ENCODE measurements at regions not wholly inside any gene's neighbourhood (a gene's known extent, or its start where the extent isn't known, plus 50 kb on each side); places are given as distances from the start of the nearest gene placed in this dataset.
"Not testable (repeated sequence)": the region's sequence is repeated elsewhere in the genome, so short reads cannot be mapped to it uniquely, and the experiment has no call there.

GRCh38 chr5:57947181-57947580, 464.6 kb upstream of the ACTBL2 start:
- intact Hi-C loops (cut with DNase I) = no loop called here
- no peak for DNase-seq (ENCODE audit: low spot score)

DNA sequence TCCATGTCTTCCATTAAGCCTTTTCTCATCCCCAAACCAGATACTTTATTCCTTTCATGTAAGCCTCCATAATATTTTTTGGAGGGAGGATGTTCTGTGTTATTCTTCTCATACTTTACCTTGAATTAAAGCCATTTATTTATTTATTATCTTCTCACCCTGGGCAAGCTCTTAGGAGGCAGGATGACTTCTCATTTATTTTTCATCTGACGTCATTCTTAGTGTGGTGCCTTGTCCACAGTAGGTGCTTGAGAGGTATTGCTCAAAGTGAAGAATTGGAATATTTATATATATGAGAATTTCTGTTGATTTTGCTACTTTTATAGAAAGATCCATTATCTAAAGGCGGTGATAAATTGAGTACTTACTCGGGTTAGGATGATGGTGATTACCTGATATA, 458.3 kb upstream of the ACTBL2 start:
- intact Hi-C loops (cut with DNase I) = no loop called here
- DNase-seq (ENCODE audit: low spot score) = no peak

GRCh38 chr5:57940236-57940635, 457.6 kb upstream of the ACTBL2 start:
- intact Hi-C loops (cut with DNase I) = no loop called here
- no peak for DNase-seq (ENCODE audit: low spot score)

GRCh38 chr5:57939771-57940170, 457.2 kb upstream of the ACTBL2 start:
- DNase-seq (ENCODE audit: low spot score) = no peak
- intact Hi-C loops (cut with DNase I) = no loop called here

- intact Hi-C loops (cut with DNase I) = no loop called here
These were observed 456.7 kb upstream of the ACTBL2 start for GRCh38 chr5:57939335-57939734.

DNA sequence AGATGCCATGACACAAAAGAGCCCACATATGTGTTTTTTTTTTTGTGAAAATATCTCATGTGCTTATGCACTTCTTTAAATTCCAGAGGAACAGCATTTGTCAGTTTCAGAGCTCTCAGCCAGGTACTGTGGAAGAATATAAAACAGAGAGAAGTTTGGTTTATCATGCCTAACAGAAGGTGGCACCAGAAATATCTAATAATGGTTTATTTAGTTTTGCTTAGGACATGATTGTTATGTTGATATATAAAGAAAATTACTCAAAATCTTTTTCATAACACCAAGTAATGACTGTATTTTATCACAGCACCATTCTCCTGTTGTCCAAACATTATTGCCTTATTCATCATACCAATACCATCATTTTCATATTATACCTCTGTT, 455.6 kb upstream of the ACTBL2 start:
- intact Hi-C loops (cut with DNase I) = no loop called here
- DNase-seq (ENCODE audit: low spot score) = no peak

More at GRCh38 chr5:57939335-57939734, 456.7 kb upstream of the ACTBL2 start:
- DNase-seq (ENCODE audit: low spot score) = no peak

GRCh38 chr5:57937501-57938173, 455.0 kb upstream of the ACTBL2 start:
- no peak for DNase-seq (ENCODE audit: low spot score)
- intact Hi-C loops (cut with DNase I) = no loop called here

DNA sequence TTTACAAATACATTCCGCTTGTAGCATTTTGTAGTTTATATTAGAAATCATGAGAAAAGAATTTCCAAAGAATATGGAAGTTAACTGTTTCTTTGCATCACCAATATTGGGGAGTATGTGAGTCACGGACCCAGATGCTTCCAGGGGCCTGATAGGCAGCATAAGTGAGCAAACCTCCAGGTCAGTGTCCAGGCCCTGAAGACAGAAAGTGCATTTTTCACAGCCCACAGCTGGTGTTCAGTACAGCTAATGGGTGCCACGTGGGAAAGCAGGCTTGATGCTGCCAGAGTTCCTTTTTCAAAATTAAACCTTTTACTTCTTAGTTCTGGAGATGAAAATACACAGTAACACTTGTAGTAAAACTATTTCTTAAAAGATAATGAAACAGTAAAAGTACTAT, 454.4 kb upstream of the ACTBL2 start:
- no peak for DNase-seq (ENCODE audit: low spot score)
- intact Hi-C loops (cut with DNase I) = no loop called here

DNA sequence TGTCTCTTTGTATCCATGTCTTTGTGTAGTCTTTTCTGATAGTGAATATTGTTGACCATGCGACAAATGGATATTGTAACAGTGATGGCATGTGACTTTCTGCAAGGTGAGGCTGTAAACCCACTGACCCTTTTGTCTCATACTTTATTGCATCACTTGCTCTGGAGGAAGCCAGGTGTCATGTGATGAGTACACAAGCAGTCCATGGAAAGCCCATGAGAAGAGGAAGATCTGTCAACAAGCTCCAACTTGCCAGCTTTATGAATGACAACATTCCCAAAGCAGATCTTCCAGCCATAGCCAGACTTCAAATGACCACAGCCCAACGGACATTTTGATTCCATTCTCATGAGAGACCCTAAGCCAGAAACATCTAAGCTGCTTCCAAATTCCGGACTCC, 450.1 kb upstream of the ACTBL2 start:
- DNase-seq (ENCODE audit: low spot score) = no peak
- intact Hi-C loops (cut with DNase I) = no loop called here

DNA sequence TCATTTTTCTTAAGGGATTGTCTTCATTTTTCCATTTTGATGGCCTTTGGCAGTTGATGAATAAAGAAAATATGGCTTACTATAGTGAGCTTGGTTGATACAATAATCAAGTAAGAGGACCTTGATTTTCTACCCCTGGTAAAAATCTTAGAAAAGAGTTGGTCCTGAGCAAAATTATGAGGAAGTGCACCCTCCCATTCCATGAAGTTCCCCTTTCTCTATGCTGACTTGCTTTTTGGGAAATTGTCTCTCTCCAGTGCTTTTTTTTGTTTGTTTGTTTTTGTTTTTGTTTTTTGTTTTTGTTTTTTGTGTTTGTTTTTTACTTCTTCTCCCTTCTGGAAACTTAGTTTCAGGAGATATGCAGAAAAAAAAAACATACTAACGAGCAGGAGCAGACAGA, 449.2 kb upstream of the ACTBL2 start:
- intact Hi-C loops (cut with DNase I) = no loop called here
- no peak for DNase-seq (ENCODE audit: low spot score)

GRCh38 chr5:57931352-57931751, 448.7 kb upstream of the ACTBL2 start:
- intact Hi-C loops (cut with DNase I) = no loop called here

DNA sequence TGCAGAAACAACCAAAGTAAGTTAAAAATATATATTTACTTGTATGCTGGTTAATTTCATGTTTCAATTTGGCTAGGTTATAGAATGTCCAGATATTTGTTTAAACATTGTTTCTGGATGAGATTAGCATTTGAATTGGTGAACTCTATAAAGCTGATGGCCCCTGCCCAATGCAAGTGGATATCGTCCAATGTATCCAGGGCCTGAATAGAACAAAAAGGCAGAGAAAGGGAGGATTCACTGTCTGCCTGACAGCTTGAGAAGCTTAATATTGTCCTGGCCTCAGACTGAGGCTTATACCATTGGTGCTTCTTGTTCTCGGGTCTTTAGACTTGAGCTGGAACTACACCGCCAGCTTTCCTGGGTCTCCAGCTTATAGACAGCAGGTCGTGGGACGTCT, 446.7 kb upstream of the ACTBL2 start:
- intact Hi-C loops (cut with DNase I) = no loop called here
- DNase-seq (ENCODE audit: low spot score) = no peak

More at GRCh38 chr5:57931352-57931751, 448.7 kb upstream of the ACTBL2 start:
- DNase-seq (ENCODE audit: low spot score) = no peak

DNA sequence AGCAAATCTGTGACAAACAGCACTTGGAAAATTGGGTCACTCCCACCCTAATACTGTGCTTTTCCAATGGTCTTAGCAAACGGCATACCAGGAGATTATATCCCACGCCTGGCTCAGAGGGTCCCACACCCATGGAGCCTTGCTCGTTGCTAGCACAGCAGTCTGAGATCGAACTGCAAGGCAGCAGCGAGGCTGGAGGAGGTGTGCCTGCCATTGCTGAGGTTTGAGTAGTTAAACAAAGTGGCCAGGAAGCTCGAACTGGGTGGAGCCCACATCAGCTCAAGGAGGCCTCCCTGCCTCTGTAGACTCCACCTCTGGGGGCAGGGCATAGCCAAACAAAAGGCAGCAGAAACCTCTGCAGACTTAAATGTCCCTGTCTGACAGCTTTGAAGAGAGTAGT, 440.5 kb upstream of the ACTBL2 start:
- DNase-seq (ENCODE audit: low spot score); intact Hi-C loops (cut with DNase I): not testable (repeated sequence)

GRCh38 chr5:57917004-57917403, 434.4 kb upstream of the ACTBL2 start:
- DNase-seq (ENCODE audit: low spot score) = no peak
- intact Hi-C loops (cut with DNase I) = no loop called here

DNA sequence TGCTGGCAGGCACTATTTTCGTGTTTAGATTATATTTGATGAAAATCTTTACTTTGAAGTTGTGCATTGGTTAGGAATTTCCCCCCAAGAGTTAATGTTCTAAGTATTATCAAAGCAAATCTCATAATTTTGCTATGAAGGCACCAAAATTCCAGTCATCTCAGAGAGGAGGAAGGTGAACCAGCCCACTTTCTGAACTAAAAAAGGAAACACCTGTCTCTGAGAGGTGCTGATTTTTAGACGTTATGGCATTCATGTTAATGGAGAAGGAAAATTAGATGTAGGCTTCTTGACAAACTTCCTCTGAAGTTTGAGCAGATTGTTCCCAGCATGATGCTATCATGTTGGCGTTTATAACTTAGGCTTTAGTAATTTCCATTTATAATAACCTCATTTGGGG, 432.9 kb upstream of the ACTBL2 start:
- intact Hi-C loops (cut with DNase I) = no loop called here
- DNase-seq (ENCODE audit: low spot score) = no peak

GRCh38 chr5:57911438-57911837, 428.8 kb upstream of the ACTBL2 start:
- no peak for DNase-seq (ENCODE audit: low spot score)
- intact Hi-C loops (cut with DNase I) = no loop called here

DNA sequence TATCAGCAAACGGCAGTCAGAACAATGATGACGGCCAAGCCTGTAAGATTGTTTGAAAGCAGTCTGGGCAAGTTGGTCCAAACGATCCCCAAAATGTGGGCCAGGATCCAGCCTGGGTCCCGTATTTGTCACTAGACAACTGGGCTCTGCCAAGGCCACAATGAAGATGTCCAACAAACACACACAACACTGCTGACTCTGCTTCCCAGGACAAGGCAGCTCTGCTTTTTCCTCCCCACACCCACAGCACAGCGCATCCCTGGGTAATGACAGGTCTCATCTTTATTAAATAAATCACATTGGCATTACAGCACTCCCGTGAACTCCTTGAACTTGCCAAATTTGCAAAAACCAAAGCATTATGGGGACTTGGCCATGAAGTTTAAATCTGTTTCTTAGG, 424.1 kb upstream of the ACTBL2 start:
- intact Hi-C loops (cut with DNase I) = no loop called here
- no peak for DNase-seq (ENCODE audit: low spot score)

GRCh38 chr5:57903458-57903857, 420.8 kb upstream of the ACTBL2 start:
- intact Hi-C loops (cut with DNase I) = no loop called here
- DNase-seq (ENCODE audit: low spot score) = no peak

GRCh38 chr5:57902095-57902494, 419.5 kb upstream of the ACTBL2 start:
- intact Hi-C loops (cut with DNase I) = no loop called here
- no peak for DNase-seq (ENCODE audit: low spot score)

DNA sequence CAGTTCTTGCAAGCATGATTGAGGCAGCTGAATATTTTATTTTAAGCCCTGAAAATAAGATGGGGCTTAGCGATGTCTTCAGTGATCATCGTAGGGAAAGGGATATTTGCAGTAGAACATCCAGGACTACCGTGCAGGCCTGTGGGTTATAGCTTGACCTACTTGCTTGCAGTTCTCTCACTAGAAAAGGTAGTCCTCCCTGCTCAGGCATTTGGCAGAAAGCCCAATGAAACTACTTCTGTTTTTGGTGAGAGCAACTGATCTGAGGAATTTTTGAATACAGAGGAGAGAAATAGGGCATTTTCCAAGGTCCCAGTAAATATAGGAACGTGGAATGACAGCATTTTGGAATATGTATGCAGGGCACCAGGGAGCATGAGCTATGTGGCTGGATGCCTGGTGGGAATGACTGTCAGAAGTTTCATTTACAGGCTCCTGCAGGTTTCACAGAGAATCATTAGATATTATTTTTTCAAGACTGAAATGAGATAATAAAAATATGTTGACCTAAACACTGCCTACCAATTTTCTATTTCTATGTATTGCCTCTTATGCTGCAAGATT, 417.9 kb upstream of the ACTBL2 start:
- intact Hi-C loops (cut with DNase I) = no loop called here
- no peak for DNase-seq (ENCODE audit: low spot score)

DNA sequence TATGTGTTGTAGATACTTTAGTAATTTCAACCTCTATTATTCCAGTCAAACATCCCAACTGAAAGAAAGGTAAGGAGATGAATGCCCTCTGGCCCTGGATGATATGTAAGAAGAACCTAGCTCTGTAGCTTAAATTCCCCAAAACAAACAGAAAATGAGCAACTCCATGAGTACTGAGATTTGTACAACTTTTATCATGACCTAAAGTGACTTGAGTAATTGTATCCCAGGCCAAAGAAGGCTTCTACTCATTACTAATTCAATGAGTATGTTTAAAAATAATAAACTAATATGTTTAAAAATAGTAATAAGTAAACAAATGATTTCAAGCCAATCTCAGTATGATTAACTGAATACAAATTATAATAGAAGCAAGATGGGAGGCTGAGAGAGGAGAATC, 414.0 kb upstream of the ACTBL2 start:
- DNase-seq (ENCODE audit: low spot score) = no peak
- intact Hi-C loops (cut with DNase I) = no loop called here

DNA sequence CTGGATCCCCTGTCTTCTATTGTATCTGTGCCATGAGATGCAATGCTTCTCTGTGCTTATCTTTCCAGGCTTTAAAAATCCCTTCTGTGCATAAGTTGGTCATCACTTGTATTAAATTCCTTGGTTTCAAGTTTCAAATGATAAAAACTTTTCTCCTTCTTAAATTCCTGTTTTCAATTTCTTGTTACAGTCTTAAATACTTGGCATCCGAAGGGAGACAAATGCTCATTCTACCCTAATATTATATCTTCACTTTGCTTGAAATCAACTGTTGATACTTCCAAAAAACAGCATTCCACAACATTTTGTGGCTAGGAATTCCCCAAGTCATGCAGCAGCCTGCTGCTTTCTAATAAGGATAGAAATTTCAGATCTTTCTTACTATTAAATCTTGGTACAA, 413.2 kb upstream of the ACTBL2 start:
- no peak for DNase-seq (ENCODE audit: low spot score)
- intact Hi-C loops (cut with DNase I) = no loop called here

Measured in posterior vena cava (tissue), 2 donors.